Testis (tissue), 2 donors: ENCODE measurements at regions not wholly inside any gene's neighbourhood (a gene's known extent, or its start where the extent isn't known, plus 50 kb on each side); places are given as distances from the start of the nearest gene placed in this dataset.

Experiments
- DNase-seq: peaks from one replicate; pipeline ENCODE4 v3.0.0-alpha.2; 2019
- H3K27ac ChIP-seq, 2 donors: fragments of 200-600 bp; sonication (generic); one replicate each; pipeline ENCODE4 v1.5.1; 2019
- H3K27me3 ChIP-seq: fragments of 200-600 bp; sonication (generic); one replicate; pipeline ENCODE4 v1.5.1; 2019
- H3K36me3 ChIP-seq: fragments of 200-600 bp; sonication (generic); one replicate; pipeline ENCODE4 v1.5.1; 2017; ENCODE audit warnings: low read depth; ENCODE audit errors: missing control alignments
- H3K4me1 ChIP-seq: fragments of 200-600 bp; sonication (generic); one replicate; pipeline ENCODE4 v1.5.1; 2019
- H3K4me3 ChIP-seq, 2 donors: fragments of 200-600 bp; sonication (generic); one replicate each; pipeline ENCODE4 v1.5.1; 2017 to 2019
- H3K9me3 ChIP-seq: fragments of 200-600 bp; sonication (generic); one replicate; pipeline ENCODE4 v1.5.1; 2017
- POLR2A ChIP-seq: fragments of 450-650 bp; IDR thresholded peaks from one replicate; pipeline ENCODE4 v1.6.1; 2017; ENCODE audit warnings: antibody characterized with exemption, mild to moderate bottlenecking, moderate library complexity
- WGBS, 2 donors: methylation state at CpG; one replicate each; pipeline ENCODE4 v1.1.5; 2018; 5-methylcytosine and 5-hydroxymethylcytosine counted together
- intact Hi-C: fragments of 100-400 bp; cut with DNase I; formaldehyde crosslinking; loops from one replicate; pipeline ENCODE4 v1.15.1; 2023; ENCODE audit warnings: low total_unique reads
- TF ChIP-seq, protein P1 (sequence below), 3 experiments: fragments of 450-650 bp in 2 of 3; fragments of 200-600 bp in 1 of 3; sonication (generic) in 1 of 3; IDR thresholded peaks; one replicate each; pipeline ENCODE4 v1.5.1; 2016 to 2019; ENCODE audit warnings: antibody characterized with exemption in 3 of 3, mild to moderate bottlenecking in 2 of 3, moderate library complexity in 1 of 3

DNA sequence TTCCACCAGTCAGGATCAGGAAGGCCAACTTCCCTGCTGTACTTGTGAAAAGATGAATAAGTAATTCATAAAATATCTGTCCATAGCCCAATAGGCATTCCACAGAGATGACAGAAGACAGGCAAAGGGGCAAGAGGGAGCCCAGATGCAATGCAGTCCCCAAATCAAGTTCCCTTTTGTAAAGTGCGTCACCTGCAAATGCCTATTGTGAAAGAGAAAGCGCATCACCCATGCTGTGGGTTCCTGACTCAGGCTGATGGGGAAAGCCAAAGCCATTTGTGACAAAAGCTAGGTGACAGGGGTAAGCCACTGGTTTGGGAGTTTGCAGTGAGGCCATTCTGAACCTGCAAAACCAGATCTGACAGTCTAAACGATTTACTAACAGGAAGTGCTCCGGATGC lies 157.5 kb upstream of the ZNF536 start:
- WGBS, 2 donors, result 53 to 73% methylated on average over 2 to 4 of the region's 4 CpGs
- Histone ChIP-seq H3K27me3 (no peaks in the 10 kb centered on the region), H3K36me3 (no peaks in the 10 kb centered on the region), H3K27ac (no peak overlapping the region), H3K9me3 (no peaks in the 10 kb centered on the region), H3K4me3 (no peak overlapping the region), H3K4me1 (peaks cover 6% of the 10 kb centered on the region)
- intact Hi-C loops, result no loop called here
- DNase-seq, result no peak
- TF ChIP-seq POLR2A, result no peak
- TF ChIP-seq, protein P1, sequence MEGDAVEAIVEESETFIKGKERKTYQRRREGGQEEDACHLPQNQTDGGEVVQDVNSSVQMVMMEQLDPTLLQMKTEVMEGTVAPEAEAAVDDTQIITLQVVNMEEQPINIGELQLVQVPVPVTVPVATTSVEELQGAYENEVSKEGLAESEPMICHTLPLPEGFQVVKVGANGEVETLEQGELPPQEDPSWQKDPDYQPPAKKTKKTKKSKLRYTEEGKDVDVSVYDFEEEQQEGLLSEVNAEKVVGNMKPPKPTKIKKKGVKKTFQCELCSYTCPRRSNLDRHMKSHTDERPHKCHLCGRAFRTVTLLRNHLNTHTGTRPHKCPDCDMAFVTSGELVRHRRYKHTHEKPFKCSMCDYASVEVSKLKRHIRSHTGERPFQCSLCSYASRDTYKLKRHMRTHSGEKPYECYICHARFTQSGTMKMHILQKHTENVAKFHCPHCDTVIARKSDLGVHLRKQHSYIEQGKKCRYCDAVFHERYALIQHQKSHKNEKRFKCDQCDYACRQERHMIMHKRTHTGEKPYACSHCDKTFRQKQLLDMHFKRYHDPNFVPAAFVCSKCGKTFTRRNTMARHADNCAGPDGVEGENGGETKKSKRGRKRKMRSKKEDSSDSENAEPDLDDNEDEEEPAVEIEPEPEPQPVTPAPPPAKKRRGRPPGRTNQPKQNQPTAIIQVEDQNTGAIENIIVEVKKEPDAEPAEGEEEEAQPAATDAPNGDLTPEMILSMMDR (IDR thresholded peaks at IDR 0.05), result no peak

DNA sequence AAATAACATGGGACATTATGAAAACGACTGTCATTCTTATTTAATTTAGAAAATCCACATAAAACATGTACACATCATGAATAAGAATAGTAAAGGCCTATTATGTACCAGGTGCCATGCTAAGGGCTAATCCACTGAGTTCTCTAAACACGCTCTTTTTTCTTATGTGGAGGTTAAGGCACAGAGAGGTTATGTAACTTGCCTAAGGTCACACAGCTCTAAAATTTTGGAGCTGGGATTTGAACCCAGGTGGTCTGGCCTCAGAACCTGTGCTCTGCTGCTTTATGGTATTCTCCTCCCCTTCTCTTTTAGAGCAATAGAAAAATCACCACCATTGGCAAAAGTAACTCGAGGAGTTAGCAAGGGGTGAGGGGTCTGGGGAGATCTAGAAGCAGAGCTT lies 156.9 kb upstream of the ZNF536 start:
- no peak for TF ChIP-seq POLR2A
- TF ChIP-seq, protein P1 (IDR thresholded peaks at IDR 0.05), result no peak
- Histone ChIP-seq H3K4me1 (peaks cover 6% of the 10 kb centered on the region), H3K27ac (no peak overlapping the region), H3K27me3 (no peaks in the 10 kb centered on the region), H3K4me3 (no peak overlapping the region), H3K36me3 (no peaks in the 10 kb centered on the region), H3K9me3 (no peaks in the 10 kb centered on the region)
- WGBS, 2 donors, result 65 to 90% methylated on average over 3 of the region's 3 CpGs
- intact Hi-C loops, result no loop called here
- no peak for DNase-seq

DNA sequence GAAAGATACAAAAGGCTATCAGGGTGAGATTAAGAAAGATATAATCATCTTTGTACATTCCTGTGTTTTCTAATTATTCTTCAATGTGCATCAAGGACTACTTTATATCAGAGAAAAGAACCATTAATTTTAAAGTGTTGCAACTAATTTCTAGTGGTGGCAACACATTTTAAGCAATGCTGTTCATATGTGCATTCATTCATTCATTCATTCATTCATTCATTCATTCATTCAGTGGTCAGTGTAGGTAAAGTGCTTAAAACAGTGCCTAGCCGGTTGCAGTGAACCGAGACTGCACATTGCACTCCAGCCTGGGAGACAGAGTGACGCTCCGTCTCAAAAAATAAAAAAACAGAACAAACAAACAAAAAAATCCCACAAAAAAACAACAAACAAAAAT lies 155.7 kb upstream of the ZNF536 start:
- WGBS, 2 donors, result 73 to 82% methylated on average over 4 of the region's 4 CpGs
- TF ChIP-seq POLR2A, result no peak
- TF ChIP-seq, protein P1 (IDR thresholded peaks at IDR 0.05), result no peak
- intact Hi-C loops, result no loop called here
- no peak overlapping the region for H3K27ac ChIP-seq
- no peaks in the 10 kb centered on the region for H3K27me3 ChIP-seq
- no peaks in the 10 kb centered on the region for H3K36me3 ChIP-seq
- peak; percentile 11 for DNase-seq
- peaks cover 6% of the 10 kb centered on the region for H3K4me1 ChIP-seq
- no peaks in the 10 kb centered on the region for H3K9me3 ChIP-seq
- H3K4me3 ChIP-seq, result no peak overlapping the region

DNA sequence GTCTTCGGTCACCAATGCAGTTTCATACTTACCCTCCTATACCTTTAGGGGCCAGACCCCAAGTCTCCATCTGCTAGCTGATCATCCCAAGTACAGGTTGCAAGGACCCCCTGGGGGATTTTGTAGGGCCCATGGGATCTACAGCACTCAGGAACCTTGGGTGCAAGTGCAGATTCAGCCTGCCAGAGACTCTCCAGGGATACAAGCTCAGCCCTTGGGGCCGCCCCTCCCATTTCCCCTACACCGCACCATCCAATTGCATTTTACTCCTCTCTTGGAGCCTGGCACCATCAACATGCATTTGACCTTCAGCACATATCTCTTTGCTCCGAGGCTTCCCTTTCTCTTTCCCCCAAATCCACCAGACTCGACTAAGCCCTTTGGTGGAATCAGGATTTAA lies 154.7 kb upstream of the ZNF536 start:
- no peak overlapping the region for H3K27ac ChIP-seq
- TF ChIP-seq, protein P1 (IDR thresholded peaks at IDR 0.05), result no peak
- TF ChIP-seq POLR2A, result no peak
- 57 to 61% methylated on average over 5 of the region's 5 CpGs for WGBS, 2 donors
- no peaks in the 10 kb centered on the region for H3K27me3 ChIP-seq
- no peaks in the 10 kb centered on the region for H3K36me3 ChIP-seq
- intact Hi-C loops, result no loop called here
- peaks cover 6% of the 10 kb centered on the region for H3K4me1 ChIP-seq
- peak; percentile 51 for DNase-seq
- no peaks in the 10 kb centered on the region for H3K9me3 ChIP-seq
- H3K4me3 ChIP-seq, result no peak overlapping the region

DNA sequence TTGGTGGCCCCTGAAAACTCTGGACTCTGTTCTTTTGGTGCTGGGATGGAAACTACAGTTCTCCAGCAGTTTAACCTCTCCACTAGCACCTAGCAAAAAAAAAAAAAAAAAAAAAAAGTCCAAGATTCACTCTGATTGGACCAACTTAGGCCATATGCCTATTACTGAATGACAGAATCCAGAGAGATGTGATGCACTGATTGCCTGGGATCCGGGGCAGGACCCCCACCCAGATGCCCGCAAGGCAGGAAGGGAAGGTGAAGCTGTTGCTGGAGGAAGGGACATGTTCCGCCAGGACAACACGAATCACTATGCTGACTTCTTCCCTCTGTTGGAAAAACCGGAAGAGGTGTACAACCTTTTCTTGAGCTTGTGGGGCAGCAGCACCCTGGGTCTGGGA lies 152.5 kb upstream of the ZNF536 start:
- H3K9me3 ChIP-seq, result no peaks in the 10 kb centered on the region

More for the DNA sequence above, 152.5 kb upstream of the ZNF536 start:
- intact Hi-C loops, result no loop called here
- Histone ChIP-seq H3K36me3 (no peaks in the 10 kb centered on the region), H3K27ac (no peak overlapping the region), H3K4me3 (no peak overlapping the region), H3K4me1 (peaks cover 6% of the 10 kb centered on the region), H3K27me3 (no peaks in the 10 kb centered on the region)
- TF ChIP-seq, protein P1 (IDR thresholded peaks at IDR 0.05), result no peak
- WGBS, 2 donors, result 81 to 91% methylated on average over 5 of the region's 5 CpGs
- no peak for DNase-seq
